Stimulated activated CD4-positive, alpha-beta T cell treated with anti-CD3 and anti-CD28 coated beads, Interleukin-1b, Interleukin-23, amount 100 ng/mL, for 48 hours (primary cell): ENCODE measurements at regions not wholly inside any gene's neighbourhood (a gene's known extent, or its start where the extent isn't known, plus 50 kb on each side); places are given as distances from the start of the nearest gene placed in this dataset.
"Not testable (repeated sequence)": the region's sequence is repeated elsewhere in the genome, so short reads cannot be mapped to it uniquely, and the experiment has no call there.

Source experiments
- DNase-seq: peaks from one replicate; pipeline ENCODE4 v3.0.0-alpha.2; 2020

DNA sequence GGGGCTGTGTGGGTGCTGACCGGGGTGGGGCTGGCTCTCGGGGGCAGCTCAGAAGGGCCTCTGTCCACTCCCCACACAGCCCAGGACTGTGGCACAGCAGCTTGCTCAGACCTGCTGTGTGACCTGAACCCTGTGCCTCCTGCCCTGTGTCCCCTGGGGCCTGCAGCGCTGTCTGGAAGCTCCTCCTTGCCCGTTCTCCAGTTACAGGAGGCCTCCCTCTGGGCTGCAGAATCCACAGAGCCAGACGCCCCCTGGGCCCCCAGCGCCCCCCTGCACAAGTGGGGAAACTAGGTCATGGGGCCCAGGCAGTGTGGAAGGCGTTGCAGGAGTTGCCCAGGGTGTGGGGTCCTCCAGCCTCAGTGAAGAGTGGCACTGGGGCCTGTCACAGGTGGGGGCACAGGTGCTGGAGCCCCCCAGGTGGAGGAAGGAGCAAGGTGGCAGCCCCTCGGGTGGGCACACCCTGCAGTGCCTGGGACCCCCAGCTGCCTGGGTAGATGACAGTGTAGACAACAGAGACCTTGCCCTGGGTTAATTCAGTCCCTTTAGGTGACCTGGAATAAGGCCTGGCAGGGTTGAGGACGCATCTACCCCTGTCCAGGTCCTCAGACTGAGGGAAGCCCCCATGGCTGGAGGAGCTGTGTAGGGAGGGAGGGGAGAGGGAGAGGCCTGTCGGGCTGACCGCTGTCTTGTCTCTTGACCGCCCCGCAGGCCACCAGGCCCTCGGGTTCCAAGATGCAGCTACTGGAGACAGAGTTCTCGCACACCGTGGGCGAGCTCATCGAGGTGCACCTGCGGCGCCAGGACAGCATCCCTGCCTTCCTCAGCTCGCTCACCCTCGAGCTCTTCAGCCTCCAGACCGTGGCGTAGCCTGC lies 120.2 kb downstream of the IGLL1 start:
- DNase-seq, result not testable (repeated sequence)

DNA sequence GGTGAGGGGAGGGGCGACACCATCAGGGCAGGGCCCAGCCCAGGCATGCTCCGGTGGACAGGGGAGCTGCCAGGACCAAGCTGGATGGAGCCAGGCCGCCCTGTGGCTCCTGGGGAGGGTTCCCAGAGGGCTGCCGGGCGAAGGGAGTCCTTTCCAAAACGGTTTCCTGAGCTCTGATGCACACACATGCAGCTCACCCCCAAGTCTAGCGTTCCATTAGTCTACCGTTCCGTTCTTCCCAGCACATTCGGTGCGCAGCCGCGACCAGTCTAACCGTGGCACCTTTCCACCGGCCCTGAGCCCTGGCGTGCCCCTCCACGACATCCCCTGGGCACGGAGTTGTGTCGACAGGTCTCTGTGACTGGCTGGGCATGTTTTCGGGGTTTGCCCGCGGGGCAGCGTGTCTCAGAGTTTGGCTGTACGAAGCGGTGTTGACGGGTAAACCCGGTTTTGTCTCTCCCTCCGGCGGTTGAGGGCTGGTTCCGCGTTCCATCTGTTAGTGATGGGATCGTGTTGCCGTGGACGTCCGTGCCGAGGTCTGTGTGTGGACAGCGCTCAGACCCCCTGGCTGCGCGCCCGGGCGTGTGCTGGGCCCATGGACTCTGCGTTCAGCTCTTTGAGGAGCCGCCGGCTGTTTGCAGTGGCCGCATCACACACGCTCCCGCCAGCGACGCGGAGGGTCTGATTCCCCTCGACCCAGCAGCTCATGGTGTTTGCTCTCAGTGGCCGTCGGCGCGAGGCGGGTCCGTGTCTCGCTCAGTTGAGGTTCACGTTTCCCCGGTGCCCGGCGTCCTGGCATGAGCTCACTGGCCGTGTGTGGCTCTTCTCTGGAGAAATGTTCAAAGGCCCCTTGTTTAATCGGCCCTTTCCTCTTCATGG lies 121.2 kb downstream of the IGLL1 start:
- no peak for DNase-seq

DNA sequence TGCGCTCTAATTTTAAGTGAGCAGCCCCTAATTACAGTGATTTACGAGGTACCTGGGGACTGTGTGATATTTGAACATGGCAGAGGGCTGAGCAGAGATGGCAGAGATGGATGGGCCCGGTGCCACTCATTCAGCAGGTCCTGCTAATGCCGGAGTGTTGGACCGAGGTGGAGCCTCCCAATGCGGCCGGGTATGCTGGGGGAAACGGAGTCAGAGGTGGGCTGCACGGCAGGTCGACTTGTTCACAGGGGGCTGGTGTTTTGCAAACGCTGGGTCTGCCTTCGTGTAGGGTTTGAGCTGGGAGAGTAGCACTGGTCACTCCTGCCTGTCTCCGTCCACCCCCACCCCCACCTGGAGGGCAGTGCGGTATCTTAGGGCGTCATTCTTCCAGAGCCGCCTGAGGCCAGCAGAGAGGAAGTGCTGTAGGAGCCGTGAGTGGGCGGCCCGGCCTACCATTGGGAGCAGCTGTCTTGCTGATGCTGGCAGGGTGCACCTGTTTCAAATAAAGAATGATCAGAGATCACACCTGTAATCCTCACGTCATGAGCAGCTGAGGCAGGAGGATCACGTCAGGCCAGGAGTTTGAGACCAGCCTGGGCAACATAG lies 122.6 kb downstream of the IGLL1 start:
- no peak for DNase-seq

DNA sequence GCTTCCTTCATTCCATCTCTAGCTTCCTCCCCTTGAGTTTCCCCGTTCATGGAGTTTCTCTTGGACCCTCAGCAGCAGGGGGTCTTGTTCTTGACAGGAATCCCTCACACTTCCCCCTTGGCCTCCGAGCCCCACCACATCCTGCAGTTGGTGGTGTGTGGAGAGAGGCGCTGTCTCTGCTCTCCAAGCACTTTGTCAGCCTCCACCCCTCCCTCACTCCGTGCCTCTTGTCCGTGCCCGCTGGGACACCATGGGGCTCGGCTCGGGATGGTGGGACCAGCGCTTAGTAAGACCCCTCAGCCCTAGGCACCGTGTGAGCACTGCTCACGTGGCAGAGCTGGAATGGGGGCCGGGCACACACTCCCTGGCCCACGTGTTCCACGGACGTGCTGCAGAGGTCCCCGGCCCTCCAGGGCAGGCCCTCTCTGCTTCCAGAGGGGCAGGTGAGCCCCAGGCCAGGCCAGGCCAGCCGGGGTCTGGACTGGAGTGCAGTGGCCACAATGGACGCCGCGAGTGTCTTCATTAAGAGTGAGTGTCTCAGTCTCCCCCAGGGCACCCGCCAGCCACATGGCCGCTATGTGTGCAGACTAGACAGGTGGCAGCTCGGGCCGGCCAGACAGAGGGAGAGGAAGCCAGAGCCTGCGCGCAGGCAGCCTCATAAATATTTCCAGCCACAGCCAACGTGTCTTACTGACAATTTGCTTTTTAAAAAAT lies 123.3 kb downstream of the IGLL1 start:
- not testable (repeated sequence) for DNase-seq

DNA sequence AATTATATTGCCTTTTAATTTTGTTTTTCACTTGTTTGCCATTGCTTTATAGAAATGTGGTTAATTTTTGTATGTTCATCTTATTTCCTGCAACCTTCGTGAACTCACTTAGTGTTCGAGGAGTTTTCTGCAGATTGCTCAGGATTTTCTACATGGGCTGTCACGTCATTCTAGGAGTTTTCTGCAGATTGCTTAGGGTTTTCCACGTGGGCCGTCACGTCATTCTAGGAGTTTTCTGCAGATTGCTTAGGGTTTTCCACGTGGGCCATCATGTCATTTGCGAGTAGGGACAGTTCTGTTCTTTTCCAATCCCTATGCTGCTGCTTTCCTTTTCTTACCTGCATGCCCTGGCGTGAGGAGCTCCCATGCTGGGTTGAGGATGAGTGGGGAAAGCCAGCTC lies 125.7 kb downstream of the IGLL1 start:
- not testable (repeated sequence) for DNase-seq

DNA sequence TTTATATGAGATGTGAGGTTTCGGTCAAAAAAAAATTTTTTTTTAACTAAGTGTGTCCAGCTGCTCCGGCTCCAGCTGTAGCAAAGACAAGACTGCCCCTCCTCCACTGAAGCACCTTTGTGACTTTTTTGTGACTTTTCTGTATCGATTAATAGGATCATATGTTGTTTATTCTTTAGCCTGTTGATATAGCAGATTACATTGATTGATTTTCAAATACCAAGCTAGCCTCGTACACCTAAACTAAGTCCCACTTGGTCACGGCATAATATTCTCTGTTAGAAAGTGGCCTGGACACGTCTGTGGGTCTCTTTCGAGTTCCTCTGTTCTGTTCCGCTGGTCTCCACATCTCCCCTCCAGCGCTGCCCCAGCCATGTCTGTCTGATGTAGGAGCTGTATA lies 126.8 kb downstream of the IGLL1 start:
- DNase-seq, result no peak

DNA sequence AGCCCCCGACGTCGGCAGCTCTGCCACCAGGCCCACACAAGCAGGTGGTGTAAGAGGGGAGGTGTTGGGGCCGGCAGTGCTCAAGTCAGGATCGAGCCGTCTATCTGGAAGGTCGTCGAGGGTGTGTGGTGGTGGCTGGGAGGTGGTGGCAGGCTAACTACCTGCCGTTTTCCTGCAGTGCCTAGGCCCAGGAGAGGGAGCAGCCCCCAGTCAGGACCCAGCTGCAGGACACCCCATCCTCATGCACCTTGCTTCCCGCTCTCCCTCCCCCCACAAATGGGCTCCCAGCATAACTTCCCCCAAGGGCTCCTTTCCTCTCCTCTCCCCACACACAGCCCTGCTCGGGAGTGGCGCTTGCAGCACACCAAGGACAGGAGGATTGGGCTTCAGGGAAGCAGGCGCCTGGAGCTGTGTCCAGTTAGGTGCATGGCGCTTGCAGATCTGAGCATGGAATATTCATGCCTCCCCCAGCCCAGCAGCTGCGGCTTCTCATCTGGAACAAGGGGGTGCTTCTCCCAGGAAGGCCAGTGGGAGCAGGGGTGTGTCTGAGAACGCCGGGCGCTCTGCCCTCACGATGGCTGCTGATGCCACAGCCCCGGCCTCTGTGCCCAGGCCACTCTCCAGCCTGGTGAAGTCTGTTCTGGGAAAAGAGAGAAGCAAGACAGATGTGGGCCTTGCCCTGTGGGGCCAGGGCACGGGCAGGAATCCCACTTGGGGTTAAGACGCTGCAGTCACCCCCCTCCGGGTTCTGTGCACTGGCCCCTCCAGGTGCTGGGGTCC lies 127.7 kb downstream of the IGLL1 start:
- no peak for DNase-seq

DNA sequence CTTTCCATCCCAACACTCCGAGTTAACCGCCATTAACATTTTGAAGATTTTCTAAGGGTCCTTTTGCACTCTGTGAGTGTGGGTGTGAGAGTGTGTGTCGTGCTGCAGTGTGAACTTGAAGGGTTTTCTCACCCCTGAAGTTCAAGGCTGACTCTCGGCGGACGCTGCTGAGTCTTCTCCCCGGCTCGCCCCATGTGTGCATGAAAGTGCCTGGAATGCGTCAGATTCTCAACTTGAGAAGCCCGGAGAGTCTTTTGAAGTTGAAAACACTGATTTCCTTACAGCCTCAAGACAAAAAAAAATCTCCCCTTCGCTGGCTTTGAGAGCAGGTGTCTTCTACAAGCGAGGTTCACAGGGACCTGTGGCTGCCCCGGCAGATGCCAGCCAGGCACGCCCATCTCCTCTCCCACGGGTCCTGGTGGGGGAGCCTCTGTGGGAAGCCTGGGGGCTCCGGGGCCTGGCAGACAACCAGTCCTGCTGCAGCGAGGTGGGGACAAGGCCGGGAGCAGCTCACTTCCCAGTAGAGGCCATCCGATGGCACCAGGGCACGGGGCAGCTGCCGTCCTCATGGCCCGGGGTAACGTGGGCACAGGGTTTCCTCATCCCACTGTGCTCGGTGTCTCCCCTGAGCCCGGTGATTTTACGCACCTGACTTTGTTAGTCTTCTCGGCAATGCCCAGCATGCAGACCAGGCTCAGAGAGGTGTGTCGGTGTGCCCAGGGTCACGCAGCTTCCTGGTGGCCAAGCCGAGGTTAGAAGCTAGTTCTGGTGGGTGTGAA lies 128.4 kb downstream of the IGLL1 start:
- not testable (repeated sequence) for DNase-seq

DNA sequence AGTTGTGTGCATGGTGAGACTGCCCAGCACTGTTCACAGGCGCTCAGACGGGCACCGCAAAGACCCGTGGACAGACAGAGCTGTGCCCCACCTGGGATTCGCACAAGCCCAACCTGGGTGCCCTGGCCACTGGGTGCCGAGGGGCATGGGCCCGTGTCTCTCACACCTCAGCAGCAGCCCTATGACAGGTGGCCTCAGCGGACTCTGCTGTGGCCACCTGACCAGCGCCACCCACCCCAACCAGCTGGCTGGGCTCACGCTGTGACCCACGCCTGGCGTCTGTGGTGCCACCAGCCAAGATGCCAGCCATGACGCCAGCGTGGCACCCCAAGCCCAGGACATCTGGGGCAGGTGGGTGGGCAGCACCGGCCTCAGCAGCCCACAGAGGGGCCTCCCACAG lies 129.3 kb downstream of the IGLL1 start:
- DNase-seq, result not testable (repeated sequence)

DNA sequence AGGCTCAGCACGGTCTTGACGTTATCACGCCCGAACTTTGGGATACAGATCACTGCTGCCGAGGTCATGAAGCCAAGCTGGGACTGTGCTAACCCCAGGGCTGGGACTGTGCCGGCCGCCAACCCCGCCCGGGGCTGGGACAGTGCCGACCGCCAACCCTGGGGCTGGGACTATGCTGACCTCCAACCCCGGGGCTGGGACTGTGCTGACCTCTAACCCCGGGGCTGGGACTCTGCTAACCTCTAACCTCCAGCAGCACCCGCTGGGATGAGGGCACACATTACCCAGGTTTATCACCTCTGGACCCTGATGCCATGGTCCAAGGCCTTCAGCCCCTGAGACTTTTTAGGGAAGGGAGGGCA lies 129.7 kb downstream of the IGLL1 start:
- no peak for DNase-seq

DNA sequence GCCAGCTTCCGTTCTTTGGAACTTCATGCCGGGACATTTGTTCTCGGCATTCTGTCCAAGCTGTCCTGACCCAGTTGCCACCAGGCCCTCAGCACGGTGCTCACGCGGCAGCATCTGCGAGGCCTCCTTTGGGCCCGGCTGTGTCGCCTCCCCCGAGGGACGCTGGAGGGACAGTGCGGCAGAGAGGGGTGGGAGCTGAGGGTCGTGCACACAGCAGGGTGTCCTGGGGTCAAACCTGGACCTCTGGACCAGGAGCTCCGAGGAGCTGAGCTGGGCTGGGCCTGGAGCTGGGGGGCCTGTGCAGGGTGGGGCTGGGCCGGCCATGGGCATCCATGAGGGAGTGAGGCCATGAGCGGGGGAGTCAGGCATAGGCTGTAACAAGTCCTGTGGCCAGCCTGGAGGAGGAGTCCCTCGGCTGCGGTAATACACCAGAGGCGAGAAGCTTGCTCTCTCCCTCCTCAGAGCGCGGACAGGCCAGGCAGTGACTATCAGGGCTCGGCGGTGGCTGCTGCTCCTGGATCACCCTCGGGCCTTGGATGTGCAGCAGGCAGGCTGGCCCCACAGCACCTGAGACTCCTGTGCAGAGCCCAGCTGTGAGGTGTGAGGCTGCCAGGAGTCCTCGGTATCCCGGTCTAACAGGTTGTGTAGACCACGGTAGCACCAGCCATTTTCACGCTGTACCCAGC lies 130.2 kb downstream of the IGLL1 start:
- not testable (repeated sequence) for DNase-seq

DNA sequence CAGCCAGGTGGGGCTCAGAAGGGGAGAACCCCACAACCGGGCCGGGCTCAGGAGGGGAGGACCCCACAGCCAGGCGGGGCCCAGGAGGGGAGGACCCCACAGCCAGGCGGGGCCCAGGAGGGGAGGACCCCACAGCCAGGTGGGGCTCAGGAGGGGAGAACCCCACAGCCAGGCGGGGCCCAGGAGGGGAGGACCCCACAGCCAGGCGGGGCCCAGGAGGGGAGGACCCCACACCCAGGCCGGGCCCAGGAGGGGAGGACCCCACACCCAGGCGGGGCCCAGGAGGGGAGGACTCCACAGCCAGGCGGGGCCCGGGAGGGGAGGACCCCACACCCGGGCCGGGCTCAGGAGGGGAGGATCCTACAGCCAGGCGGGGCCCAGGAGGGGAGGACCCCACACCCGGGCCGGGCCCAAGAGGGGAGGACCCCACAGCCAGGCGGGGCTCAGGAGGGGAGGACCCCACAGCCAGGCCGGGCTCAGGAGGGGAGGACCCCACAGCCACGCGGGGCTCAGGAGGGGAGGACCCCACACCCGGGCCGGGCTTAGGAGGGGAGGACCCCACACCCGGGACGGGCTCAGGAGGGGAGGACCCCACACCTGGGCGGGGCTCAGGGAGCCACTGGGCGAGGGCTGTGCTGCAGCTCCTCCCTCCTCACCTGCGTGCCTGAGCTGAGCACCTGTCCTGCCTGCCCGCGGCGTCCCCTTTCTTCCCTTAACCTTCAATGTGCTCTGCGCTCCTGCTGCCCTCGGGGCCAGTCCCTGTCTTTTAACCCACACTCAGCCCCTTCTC lies 131.4 kb downstream of the IGLL1 start:
- DNase-seq, result not testable (repeated sequence)

DNA sequence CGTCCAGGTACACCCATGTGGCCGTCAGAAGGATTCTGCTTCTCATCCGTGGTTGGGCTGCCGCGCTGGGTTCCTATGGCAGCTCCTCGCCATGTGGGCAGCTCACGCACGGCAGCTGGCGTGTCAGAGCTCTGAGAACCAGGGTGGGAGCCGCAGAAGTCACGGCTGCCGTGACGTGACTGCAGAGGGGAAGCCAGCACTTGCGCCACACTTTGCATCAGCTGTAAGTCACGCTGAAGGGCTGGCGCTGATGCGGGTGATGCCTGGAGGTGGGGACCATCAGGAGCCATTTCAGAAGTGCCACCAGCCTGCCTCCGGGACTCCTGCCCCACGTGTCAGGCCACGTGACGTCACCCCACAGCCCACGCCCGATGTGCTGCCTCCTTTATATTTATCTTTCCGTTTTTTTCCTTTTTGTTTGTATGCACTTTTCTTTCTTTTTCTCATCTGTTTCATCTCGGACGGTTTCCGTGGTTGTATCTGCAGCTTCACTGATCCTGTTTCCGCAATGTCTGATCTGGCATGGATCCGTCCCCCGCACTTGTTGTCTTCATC lies 133.2 kb downstream of the IGLL1 start:
- no peak for DNase-seq

DNA sequence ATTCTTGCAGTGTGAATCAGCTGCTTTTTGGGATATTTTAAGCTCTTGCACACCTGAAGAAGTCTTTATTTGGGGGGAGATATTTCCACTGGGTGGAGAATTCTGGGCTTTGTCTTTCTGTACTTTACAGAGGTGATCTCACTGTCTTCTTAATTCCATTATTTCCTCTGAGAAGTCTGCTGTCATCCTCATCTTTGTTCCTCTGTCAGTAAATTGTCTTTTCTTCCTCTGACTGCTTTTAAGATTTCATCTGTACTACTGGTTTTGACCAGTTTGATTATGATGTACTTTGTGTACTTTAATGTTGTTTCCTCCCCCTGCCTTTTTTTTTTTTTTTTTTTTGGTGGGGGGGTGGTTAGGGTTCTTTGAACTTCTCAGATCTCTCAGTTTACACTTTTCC lies 133.9 kb downstream of the IGLL1 start:
- not testable (repeated sequence) for DNase-seq

DNA sequence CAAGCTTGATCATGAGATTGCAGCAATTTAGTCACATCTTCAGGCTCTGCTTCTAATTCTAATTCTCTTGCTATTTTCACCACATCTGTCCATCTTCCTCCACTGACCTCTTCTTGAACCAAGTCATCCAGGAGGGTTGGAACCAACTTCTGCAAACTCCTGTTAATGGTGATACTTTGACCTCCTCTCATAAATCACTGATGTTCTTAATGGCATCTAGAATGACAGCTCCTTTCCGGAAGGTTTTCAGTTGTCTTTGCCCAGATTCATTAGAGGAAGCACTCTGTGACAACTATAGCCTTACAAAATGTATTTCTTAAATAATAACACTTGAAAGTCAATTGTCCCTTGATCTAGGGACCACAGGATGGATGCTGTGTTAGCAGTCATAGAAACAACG lies 136.2 kb downstream of the IGLL1 start:
- not testable (repeated sequence) for DNase-seq

DNA sequence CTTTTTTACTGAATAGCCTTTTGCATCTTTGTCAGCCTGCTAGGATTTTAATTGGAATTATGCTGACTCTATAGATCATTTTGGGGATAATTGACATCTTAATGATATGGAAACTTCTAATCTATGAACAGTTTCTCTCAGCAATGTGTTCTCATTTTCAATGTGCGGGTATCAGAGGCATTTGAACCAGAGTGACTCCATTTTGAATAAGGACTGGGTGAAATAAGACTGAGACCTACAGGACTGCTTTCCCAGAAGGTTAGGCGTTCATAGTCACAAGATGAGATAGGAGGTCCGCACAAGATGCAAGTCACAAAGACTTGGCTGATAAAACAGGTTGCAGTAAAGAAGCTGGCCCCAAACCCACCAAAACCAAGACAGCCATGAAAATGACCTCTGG lies 140.5 kb downstream of the IGLL1 start:
- DNase-seq, result not testable (repeated sequence)

DNA sequence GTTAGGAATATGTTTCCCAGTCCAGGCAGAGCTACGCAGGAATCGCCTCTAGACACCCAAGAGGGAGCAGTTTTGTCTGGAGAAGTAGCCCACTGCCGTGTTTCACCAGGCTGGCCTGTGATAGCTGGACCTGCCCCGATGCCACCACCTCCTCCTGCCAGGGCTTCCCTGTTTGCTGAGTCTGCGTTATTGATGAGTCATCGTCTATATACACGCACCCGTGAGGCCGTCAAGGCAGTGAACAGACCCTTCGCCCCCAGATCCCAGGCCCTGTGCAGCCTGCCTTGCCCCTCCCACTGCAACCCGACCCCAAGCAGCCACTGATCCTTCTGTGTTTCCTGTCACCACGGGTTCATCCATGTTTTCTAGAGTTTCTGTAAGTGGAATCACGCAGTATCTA lies 141.9 kb downstream of the IGLL1 start:
- DNase-seq, result no peak

DNA sequence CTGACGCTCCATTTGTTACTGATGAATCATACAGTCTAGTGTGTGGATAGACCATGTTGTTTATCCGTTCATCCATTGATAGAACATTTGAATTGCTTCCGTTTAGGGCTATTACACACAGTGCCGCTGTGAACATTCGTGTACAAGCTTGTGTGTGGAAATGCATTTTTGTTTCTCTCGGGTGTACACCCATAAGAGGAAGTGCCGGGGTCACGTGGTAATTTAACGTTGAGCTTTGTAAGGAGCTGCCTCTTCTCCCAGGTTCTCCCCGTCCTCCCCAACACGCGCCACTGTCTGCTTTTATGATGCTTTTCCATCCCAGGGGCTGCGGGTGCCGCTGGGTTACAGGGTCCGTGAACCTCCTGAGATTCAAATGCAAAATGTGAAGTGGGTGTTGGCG lies 142.3 kb downstream of the IGLL1 start:
- DNase-seq, result no peak

DNA sequence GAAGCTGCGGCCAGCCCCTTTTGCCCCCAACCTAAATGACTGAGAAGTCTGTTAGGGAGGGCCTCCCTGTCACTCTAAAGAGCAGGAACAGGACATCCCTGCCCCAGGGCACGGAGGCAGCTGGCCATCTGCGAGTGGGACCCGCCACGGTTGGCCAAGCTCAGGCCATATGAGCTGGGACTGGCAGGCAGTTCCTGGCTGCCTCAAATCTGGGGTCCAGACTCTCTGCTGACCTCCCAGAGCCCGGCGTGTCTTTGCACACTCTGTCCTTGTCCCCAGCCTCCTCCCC lies 143.0 kb downstream of the IGLL1 start:
- not testable (repeated sequence) for DNase-seq
